AG10803 (cell line): ENCODE measurements at regions not wholly inside any gene's neighbourhood (a gene's known extent, or its start where the extent isn't known, plus 50 kb on each side); places are given as distances from the start of the nearest gene placed in this dataset.

Source experiments
- DNase-seq: peaks from one replicate; pipeline ENCODE4 v3.0.0; 2010; ENCODE audit warnings: low read depth
- H3K4me3 ChIP-seq: 2 replicates; pipeline ENCODE4 v1.5.1; 2011; ENCODE audit warnings: mild to moderate bottlenecking, low read length, control low read depth
- CTCF ChIP-seq: conservative IDR thresholded peaks from 2 replicates; pipeline ENCODE4 v1.5.1; 2011; ENCODE audit warnings: mild to moderate bottlenecking, low read length, control low read depth, inconsistent platforms

GRCh38 chr1:47676311-47677054 is 238.6 kb downstream of the FOXD2 start:
- TF ChIP-seq CTCF = no peak
- DNase-seq = no peak
- no peak overlapping the region for H3K4me3 ChIP-seq

DNA sequence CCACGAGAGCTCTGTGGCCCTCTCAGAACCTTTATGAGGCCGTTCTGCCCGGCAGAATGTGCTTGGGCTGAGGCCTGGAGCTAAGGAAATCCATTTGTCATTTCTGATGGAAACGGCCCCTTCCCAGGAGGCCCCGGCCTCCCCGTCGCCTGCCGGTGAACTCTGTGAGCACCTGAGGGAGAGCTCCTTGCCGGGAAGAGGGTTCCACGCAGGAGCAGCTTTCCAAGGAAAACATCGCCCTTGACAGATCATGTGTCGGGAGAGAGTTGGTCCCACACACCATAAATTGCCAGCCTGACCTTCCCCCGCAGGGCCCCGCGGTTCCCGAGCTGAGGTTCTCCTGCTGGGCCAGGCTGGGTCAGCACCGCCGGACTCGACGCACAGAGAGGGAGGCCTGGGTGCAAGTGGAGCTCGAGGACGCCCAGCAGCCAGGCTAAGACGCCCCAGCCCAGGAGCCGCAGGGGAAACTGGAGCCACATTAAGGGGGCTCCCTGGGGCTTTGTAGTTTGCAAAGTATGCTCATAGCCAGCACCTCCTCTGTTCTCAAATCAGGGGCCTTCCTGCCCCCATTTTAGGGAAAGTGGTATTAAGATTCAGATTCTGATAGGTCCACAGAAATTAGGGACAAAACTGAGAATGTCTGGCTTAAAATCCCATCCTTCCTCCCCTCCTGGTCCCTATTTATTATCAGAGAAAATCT is 239.5 kb downstream of the FOXD2 start:
- no peak for DNase-seq
- no peak for TF ChIP-seq CTCF
- H3K4me3 ChIP-seq = no peak overlapping the region

- no peak for DNase-seq
- H3K4me3 ChIP-seq = no peak overlapping the region
- no peak for TF ChIP-seq CTCF
These were observed 240.7 kb downstream of the FOXD2 start for GRCh38 chr1:47678464-47678980.

DNA sequence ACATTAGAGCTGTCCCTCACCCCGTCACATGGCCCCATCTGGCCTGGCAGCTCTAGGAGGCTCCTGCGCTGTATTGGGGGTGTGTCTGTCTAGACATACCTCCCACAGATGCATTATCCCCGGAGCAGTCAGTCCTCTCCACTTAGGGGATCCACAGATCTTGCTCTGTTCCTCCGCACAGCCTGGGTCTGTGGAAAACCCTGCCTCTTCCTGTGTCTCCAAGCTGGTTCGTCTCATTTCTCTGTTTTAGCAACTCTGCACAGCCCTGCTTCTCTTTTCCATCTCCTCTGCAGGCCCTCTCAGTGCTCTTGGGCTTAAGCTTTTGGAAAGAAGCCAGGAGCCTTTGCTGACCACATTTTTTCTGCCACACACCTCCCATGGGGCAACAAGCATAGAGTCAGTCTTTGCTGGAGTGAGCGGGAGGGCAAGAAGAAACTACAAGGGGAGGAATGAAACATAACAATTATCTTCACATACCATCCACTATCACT is 241.5 kb downstream of the FOXD2 start:
- DNase-seq = no peak
- no peak for TF ChIP-seq CTCF
- H3K4me3 ChIP-seq = no peak overlapping the region

DNA sequence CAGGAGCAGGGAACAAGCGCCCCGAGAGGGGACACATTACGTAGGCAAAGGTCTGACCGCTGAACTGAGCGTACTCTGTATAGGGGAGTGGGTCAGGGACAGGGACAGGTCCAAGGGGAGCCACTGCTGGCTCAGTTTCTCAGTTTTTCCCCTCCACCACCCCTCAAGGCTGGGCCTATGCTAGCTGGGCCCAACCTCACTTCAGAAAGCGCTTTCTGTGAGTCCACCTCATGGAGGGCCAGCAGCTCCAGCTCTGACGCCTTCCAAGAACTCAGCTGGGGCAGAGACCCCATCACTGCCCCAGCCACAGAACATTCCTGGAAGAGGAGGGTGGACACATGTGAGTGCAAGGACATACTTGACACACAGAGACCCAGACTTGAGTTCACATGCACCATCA is 242.0 kb downstream of the FOXD2 start:
- no peak overlapping the region for H3K4me3 ChIP-seq
- no peak for TF ChIP-seq CTCF
- DNase-seq = no peak

GRCh38 chr1:47680815-47681475 is 243.1 kb downstream of the FOXD2 start:
- no peak overlapping the region for H3K4me3 ChIP-seq
- no peak for DNase-seq
- TF ChIP-seq CTCF = no peak
